Stimulated activated CD4-positive, alpha-beta T cell treated with anti-CD3 and anti-CD28 coated beads, Interleukin-4, amount 100 ng/mL, for 1 hour (primary cell): ENCODE measurements at regions not wholly inside any gene's neighbourhood (a gene's known extent, or its start where the extent isn't known, plus 50 kb on each side); places are given as distances from the start of the nearest gene placed in this dataset.

Experiments used
- DNase-seq: peaks from one replicate; pipeline ENCODE4 v3.0.0-alpha.2; 2020

DNA sequence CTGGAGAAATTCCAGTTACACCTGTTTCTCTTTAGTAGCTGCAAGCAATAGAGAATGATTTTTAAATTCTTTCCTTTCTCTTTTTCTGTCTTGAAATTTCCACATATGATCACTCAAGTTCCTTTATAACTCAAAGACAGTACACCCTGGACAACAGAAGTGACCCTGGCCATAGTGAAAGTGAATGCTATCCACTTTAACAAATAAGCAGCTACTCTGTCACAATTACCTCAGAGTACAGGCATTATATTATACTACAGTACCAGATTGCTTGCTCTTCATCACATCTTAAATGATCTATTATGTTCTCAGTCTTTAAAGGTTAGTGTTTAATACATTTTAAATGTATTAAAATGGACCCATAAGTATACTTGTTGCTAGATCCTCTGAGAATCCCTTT, 136.2 kb downstream of the KLF12 start:
- DNase-seq, result no peak

DNA sequence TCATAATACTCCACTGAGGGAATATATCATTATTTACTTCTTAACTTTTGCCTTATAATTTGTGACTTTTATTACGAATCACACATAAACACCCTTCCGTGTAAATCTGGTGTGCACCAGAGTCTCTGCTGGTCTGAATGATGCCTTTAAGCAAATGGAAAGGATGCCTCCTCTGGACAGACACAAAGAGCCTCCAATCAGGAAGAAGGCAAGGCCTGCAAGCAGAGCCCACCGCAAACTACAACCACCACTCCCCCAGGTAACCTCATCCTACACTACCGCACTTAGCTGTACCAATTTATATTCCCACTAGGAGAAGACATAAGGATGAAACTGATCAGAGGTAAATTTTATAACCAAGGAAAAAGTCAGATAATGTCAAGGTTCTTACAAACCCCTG, 137.6 kb downstream of the KLF12 start:
- no peak for DNase-seq

GRCh38 chr13:73995736-73996135, 138.5 kb downstream of the KLF12 start:
- DNase-seq, result no peak

- DNase-seq, result no peak
Measured at GRCh38 chr13:73993661-73994060, 140.5 kb downstream of the KLF12 start.

- no peak for DNase-seq
Measured at GRCh38 chr13:73991884-73992283, 142.3 kb downstream of the KLF12 start.

DNA sequence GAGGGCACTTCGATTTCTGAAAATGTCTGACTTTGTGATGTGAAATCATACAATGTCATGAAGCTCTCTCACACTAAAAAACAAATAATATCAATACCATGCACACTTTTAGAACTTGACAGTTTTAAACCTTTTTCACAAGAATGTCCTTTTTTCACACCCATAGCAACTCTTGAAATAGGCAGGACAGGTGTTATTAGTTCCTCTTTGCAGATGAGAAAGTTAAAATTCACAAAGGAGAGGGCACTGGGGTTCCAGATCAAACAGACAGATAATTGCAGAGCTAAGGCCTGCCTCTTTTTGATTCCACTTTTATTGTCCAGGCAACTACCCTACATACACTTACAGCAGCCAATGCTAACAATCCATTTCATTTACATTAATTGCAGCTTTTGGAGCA, 142.8 kb downstream of the KLF12 start:
- no peak for DNase-seq

GRCh38 chr13:73989244-73989843, 144.9 kb downstream of the KLF12 start:
- no peak for DNase-seq

DNA sequence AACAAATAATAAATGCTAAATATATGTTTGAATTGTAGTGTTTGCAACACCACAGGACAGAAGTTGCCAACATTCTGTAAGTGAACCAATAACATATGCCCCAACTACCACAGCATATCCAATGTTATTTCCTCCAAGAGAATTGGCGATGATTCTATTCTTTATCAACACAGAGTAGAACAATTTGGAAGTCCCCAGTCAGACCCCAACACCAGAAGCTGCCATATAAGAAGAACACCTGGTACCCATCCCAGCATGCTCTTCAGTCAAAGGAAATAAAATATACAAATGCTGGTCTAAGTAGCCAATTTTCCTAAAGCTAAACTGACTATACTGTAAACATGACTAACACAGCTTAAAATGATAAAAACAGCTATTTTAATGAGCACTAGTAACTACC, 145.7 kb downstream of the KLF12 start:
- DNase-seq, result no peak

GRCh38 chr13:73987618-73988017, 146.6 kb downstream of the KLF12 start:
- DNase-seq, result no peak

DNA sequence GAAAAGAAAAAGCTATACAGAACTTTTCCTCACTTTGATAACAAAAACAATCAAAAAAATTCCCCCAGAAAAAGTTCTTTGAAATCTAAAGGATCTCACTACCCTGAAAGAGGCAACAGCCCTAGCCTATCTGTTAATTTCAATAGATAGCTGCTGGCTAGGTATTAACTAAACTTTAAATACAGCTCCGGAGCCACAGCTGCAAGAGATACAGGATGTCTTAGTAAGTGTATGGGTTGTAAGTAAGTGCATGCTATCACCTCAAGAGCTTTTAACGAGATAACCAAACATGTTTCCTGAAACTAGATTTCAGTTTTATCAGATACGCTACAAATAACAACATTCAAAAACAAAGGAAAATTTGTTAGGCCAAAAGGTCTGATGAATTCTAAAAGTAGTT, 148.4 kb downstream of the KLF12 start:
- no peak for DNase-seq

DNA sequence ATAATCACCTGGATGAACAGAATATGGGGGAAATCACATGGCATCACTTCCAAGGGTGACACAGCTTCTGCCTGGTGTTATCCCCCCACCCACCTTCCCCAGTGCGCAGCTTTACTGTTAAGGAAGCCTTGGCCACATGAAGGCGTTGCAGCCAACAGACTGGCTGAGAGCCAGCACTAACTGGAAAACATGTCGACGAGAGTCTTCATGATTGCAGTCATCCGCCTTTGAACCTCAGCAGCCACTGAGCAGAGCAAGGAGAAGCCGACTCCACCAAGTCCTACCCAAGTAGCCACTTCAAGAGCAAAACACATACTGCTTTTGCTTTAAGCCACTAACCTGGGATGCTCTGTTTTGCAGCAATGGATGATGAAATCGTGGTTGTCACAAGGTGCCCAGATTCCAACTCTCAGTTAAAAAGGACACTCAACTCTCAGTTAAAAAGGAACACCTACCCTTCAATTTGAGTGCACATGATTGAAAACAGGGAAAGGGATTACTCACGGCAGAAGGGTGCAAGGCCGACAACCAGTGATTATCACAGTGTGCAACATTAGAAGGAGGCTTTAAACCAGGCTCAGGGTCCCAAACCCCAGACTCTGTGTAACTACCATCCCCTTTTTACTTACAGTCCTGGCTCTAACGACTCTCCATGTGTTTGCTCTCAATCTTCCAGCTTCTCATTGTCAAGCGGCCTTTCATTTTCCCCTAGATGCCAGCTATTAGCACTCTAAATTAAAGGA, 149.1 kb downstream of the KLF12 start:
- DNase-seq, result peak; percentile 66

DNA sequence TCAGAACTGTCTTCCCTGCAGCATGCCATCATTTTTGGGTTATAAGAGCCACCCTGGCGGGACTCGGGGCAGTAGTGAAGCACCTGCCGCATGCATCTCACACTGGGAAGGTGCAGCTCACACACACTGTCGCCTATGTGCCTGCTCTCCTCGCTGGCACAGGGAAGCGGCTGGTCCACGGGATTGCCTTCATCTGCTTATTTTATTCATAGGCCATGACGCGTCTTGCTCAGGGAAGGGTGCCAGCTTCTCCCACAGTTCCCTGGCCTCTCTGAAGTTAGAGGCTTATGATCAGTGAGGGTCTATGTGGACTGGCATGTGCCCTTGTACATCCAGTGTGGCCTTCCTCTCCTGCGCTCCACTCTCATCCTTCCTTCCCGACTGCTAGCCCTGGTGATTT, 150.0 kb downstream of the KLF12 start:
- DNase-seq, result no peak

- no peak for DNase-seq
Measured at GRCh38 chr13:73983109-73983508, 151.1 kb downstream of the KLF12 start.

- no peak for DNase-seq
Measured at GRCh38 chr13:73981595-73981994, 152.6 kb downstream of the KLF12 start.

GRCh38 chr13:73975767-73976166, 158.4 kb downstream of the KLF12 start:
- DNase-seq, result no peak

DNA sequence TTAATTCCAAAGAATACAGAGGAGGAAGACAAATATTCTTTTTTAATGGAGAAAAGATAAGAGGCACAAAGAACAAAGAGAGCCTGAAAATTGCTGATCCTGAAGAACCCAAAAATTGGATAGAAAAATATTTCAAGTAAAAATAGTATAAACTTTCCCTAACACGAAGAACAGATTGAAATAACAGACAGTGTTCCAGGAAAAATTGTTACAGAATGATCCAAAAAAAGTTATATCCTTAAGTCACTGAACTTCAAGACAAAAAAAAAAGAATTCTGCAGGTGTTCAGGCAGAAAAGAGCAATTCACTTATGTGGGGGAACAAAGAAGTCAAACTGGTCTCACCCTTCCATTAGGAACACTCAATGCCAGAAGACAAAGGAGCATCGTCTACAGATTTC, 160.2 kb downstream of the KLF12 start:
- DNase-seq, result no peak

GRCh38 chr13:73973156-73973555, 161.0 kb downstream of the KLF12 start:
- no peak for DNase-seq

DNA sequence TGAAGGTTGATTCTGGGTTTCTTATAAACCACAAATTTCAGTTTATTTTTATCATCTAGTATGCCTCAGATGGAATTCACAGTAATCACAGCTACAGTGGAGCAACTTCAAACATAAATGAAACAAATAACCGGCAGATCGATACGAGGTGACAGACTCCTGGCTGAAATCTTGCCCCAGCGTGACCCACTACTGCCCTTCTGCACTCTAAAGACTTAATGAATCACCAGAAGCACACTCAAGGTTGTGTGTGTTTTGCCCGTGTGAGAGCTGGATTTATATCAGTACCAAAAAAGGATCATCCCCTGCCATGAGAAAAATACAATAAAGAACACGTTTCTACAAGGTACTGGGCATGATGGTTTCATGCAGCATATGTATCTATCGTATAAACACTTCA, 161.7 kb downstream of the KLF12 start:
- no peak for DNase-seq

GRCh38 chr13:73971481-73971880, 162.7 kb downstream of the KLF12 start:
- no peak for DNase-seq

DNA sequence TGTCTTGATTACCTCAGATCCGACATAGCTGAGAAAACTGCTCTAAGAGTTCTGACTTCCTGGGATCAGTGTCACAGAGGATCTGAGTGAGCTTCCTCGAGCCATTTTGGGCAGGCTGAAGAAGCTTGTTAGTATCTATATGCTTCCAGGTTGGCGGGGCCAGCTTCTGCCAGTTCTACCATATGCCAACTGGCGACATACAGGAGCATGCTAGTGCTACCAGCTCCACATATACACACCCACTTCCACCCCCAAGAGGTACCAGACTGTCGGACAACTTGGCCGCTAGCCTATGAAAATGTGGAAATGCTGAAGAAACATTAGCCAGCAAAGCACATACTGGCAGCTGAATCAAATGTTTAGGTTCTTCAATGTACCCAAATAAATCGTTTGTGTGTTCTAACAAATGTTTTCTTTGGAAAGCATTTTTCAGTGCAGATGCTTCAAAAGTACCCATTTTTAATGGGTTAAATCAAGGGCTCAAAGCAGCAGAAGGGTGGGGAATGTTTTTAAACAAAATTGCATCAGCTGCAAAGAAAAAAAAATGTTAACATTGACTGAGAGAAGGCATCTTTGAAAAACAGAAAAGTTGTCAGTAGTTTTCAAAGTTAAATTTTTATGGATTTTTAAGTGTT, 163.7 kb downstream of the KLF12 start:
- no peak for DNase-seq

DNA sequence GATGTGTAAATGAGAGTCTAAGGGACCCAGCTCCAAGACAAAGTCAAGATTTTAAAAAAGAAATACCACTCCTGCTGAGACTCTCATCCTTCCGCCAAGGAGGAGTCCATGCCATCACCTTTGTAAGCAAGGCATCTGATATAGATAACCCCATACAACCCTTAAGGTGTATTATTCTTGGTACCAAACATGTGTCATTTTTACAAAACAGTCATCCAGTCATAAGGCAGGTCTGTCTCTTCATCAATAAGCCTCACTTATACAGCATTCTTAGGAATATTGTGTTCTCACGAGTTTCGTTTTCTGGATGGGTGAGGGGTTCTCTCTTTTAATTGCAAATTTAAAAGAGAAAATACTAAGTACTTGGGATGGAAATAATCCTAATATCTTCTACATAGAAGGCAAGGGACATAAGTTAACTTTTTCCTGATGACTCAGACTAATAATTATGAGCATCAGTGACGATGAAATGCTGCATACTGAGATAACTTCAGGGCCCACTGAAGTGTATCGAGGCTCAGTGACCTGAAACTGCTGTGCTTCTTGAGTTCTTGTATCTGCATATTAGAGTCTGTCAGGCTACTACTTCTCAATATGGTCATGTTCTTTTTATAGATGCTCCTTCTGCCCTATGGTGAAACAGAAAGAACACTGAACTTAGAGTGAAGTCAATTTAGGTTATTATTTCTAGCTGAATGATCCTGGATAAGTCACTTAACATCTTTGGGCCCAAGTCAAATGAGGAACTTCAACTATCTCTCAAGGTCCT, 166.6 kb downstream of the KLF12 start:
- DNase-seq, result no peak

GRCh38 chr13:73966331-73966730, 167.9 kb downstream of the KLF12 start:
- no peak for DNase-seq

- DNase-seq, result no peak
Measured at GRCh38 chr13:73962284-73962683, 171.9 kb downstream of the KLF12 start.

- no peak for DNase-seq
Measured at GRCh38 chr13:73961181-73961580, 173.0 kb downstream of the KLF12 start.
